CD4-positive, alpha-beta T cell (primary cell): ENCODE measurements at regions not wholly inside any gene's neighbourhood (a gene's known extent, or its start where the extent isn't known, plus 50 kb on each side); places are given as distances from the start of the nearest gene placed in this dataset.

Experiments used
- ATAC-seq: fragments of 200-7000 bp; cut with Tn5 transposase; one replicate; pipeline ENCODE4 v1.10.0; 2022; ENCODE audit warnings: mild to moderate bottlenecking; ENCODE audit not compliant: poor library complexity
- CTCF ChIA-PET: fragments of 350-600 bp; sonication (Branson Sonifier 250); formaldehyde crosslinking; loops from one replicate; lab custom pipeline; 2021; ENCODE audit warnings: antibody characterized with exemption, inconsistent platforms; lab: Charles Lee
- POLR2A ChIA-PET: fragments of 350-600 bp; sonication (Branson Sonifier 250); formaldehyde crosslinking; loops from one replicate; lab custom pipeline; 2021; ENCODE audit warnings: antibody characterized with exemption, inconsistent platforms; lab: Charles Lee
- DNase-seq, 14 experiments: peaks; one replicate each; pipeline ENCODE4 v3.0.0-alpha.2; 2013 to 2020; ENCODE audit warnings: mixed read lengths in 2 of 14
- H3K27ac ChIP-seq, 2 donors: one replicate each; pipeline versions ENCODE4 v1.5.1 to v1.7.0; 2013; ENCODE audit warnings: low read length in 2 of 2, low read depth in 1 of 2, mild to moderate bottlenecking in 1 of 2
- H3K27me3 ChIP-seq, 2 experiments: 1 replicate in 1 of 2; 2 replicates in 1 of 2; pipeline versions ENCODE4 v1.6.1 to v1.7.0; 2013; ENCODE audit warnings: low read length in 2 of 2, control low read depth in 1 of 2, mild to moderate bottlenecking in 1 of 2, moderate library complexity in 1 of 2; ENCODE audit not compliant: insufficient read depth in 2 of 2, control insufficient read depth in 1 of 2
- H3K36me3 ChIP-seq: one replicate; pipeline ENCODE4 v1.6.1; 2013; ENCODE audit warnings: low read length, control low read depth; ENCODE audit not compliant: insufficient read depth
- H3K4me1 ChIP-seq: one replicate; pipeline ENCODE4 v1.6.1; 2013; ENCODE audit warnings: low read length, control low read depth; ENCODE audit not compliant: insufficient read depth
- H3K4me3 ChIP-seq: one replicate; pipeline ENCODE4 v1.5.1; 2013; ENCODE audit warnings: mild to moderate bottlenecking, low read length, moderate library complexity
- H3K9me3 ChIP-seq, 2 experiments: 1 replicate in 1 of 2; 2 replicates in 1 of 2; pipeline versions ENCODE4 v1.6.1 to v1.7.0; 2013; ENCODE audit warnings: low read length in 2 of 2, mild to moderate bottlenecking in 2 of 2, control low read depth in 1 of 2, moderate library complexity in 1 of 2; ENCODE audit not compliant: control insufficient read depth in 1 of 2, insufficient read depth in 1 of 2
- H3K27ac Mint-ChIP-seq: one replicate; pipeline ENCODE4 v1.8.0; 2020; ENCODE audit warnings: mixed read lengths
- H3K27me3 Mint-ChIP-seq: one replicate; pipeline ENCODE4 v1.8.0; 2021; ENCODE audit warnings: mixed read lengths
- H3K36me3 Mint-ChIP-seq: one replicate; pipeline ENCODE4 v1.8.0; 2021; ENCODE audit warnings: low read depth, mixed read lengths
- H3K4me1 Mint-ChIP-seq: one replicate; pipeline ENCODE4 v1.8.0; 2021; ENCODE audit warnings: low read depth, mixed read lengths
- H3K4me3 Mint-ChIP-seq: one replicate; pipeline ENCODE4 v1.8.0; 2020; ENCODE audit warnings: mild to moderate bottlenecking, mixed read lengths
- H3K9me3 Mint-ChIP-seq: one replicate; pipeline ENCODE4 v1.8.0; 2020; ENCODE audit warnings: mixed read lengths
- CTCF ChIP-seq: fragments of 200-600 bp; IDR thresholded peaks from one replicate; pipeline ENCODE4 v1.8.0; 2022; ENCODE audit warnings: antibody characterized with exemption, mild to moderate bottlenecking
- intact Hi-C, 2 experiments: fragments of 100-400 bp; cut with DNase I in 1 of 2; cut with micrococcal nuclease in 1 of 2; formaldehyde crosslinking; loops; one replicate each; pipeline versions ENCODE4 v1.15.1 to v1.9.0; 2023 to 2025; cut with DNase I, micrococcal nuclease

- no peaks in the 10 kb centered on the region for H3K36me3 ChIP-seq
- no peak for DNase-seq
- no peak for TF ChIP-seq CTCF
- ATAC-seq = no peak
- CTCF ChIA-PET = no interaction called here
- POLR2A ChIA-PET = no interaction called here
- H3K4me3 ChIP-seq = no peak overlapping the region
- no peaks in the 10 kb centered on the region for H3K36me3 Mint-ChIP-seq
- no peak overlapping the region for H3K27ac Mint-ChIP-seq
- H3K4me1 ChIP-seq = no peaks in the 10 kb centered on the region
- no peak overlapping the region for H3K4me3 Mint-ChIP-seq
- no peaks in the 10 kb centered on the region for H3K4me1 Mint-ChIP-seq
- intact Hi-C loops = no loop called here
- peaks cover 3% of the 10 kb centered on the region for H3K9me3 Mint-ChIP-seq
- no peaks in the 10 kb centered on the region for H3K27me3 Mint-ChIP-seq
- no peak overlapping the region for H3K27ac ChIP-seq
- H3K9me3 ChIP-seq = peaks cover 0 to 3% of the 10 kb centered on the region in 2 experiments
- no peaks in the 10 kb centered on the region for H3K27me3 ChIP-seq
Observed at GRCh38 chr7:118826246-118826645, 601.7 kb downstream of the ANKRD7 start.

- H3K4me3 Mint-ChIP-seq = no peak overlapping the region
- Histone ChIP-seq H3K9me3 (no peaks in the 10 kb centered on the region), H3K4me3 (no peak overlapping the region), H3K27me3 (no peaks in the 10 kb centered on the region), H3K4me1 (no peaks in the 10 kb centered on the region), H3K36me3 (no peaks in the 10 kb centered on the region), H3K27ac (no peak overlapping the region)
- POLR2A ChIA-PET = no interaction called here
- no peaks in the 10 kb centered on the region for H3K27me3 Mint-ChIP-seq
- H3K27ac Mint-ChIP-seq = no peak overlapping the region
- intact Hi-C loops = no loop called here
- DNase-seq (no peak), ATAC-seq (no peak)
- peaks cover 10% of the 10 kb centered on the region for H3K9me3 Mint-ChIP-seq
- H3K36me3 Mint-ChIP-seq = no peaks in the 10 kb centered on the region
- CTCF ChIA-PET = no interaction called here
- no peaks in the 10 kb centered on the region for H3K4me1 Mint-ChIP-seq
- no peak for TF ChIP-seq CTCF
Observed at GRCh38 chr7:118836933-118837332, 612.4 kb downstream of the ANKRD7 start.

GRCh38 chr7:118839515-118839914 is 615.0 kb downstream of the ANKRD7 start:
- no peak for TF ChIP-seq CTCF
- no peaks in the 10 kb centered on the region for H3K4me1 Mint-ChIP-seq
- Histone ChIP-seq H3K9me3 (no peaks in the 10 kb centered on the region), H3K4me1 (no peaks in the 10 kb centered on the region), H3K4me3 (no peak overlapping the region), H3K27ac (no peak overlapping the region), H3K27me3 (no peaks in the 10 kb centered on the region), H3K36me3 (no peaks in the 10 kb centered on the region)
- intact Hi-C loops = no loop called here
- DNase-seq = no peak
- H3K27ac Mint-ChIP-seq = no peak overlapping the region
- H3K27me3 Mint-ChIP-seq = no peaks in the 10 kb centered on the region
- H3K9me3 Mint-ChIP-seq = peaks cover 4% of the 10 kb centered on the region
- ChIA-PET POLR2A (no interaction called here), CTCF (no interaction called here)
- H3K4me3 Mint-ChIP-seq = no peak overlapping the region
- no peak for ATAC-seq
- H3K36me3 Mint-ChIP-seq = no peaks in the 10 kb centered on the region
